BE2C (cell line): ENCODE measurements at regions not wholly inside any gene's neighbourhood (a gene's known extent, or its start where the extent isn't known, plus 50 kb on each side); places are given as distances from the start of the nearest gene placed in this dataset.
"Not testable (repeated sequence)": the region's sequence is repeated elsewhere in the genome, so short reads cannot be mapped to it uniquely, and the experiment has no call there.

Experiments used
- DNase-seq: peaks from one replicate; pipeline ENCODE4 v3.0.0-alpha.2; 2020
- H3K27me3 ChIP-seq: fragments of 250-450 bp; sonication (Bioruptor Pico); 2 replicates; pipeline ENCODE4 v1.5.1; 2020; ENCODE audit warnings: mild to moderate bottlenecking
- H3K36me3 ChIP-seq: fragments of 250-450 bp; sonication (Bioruptor Pico); 2 replicates; pipeline ENCODE4 v1.5.1; 2020; ENCODE audit warnings: mild to moderate bottlenecking
- H3K4me1 ChIP-seq: fragments of 250-450 bp; sonication (Bioruptor Pico); 2 replicates; pipeline ENCODE4 v1.5.1; 2020
- H3K4me3 ChIP-seq: 2 replicates; pipeline ENCODE4 v1.5.1; 2011; ENCODE audit warnings: low read depth, low read length
- H3K9me3 ChIP-seq: fragments of 250-450 bp; sonication (Bioruptor Pico); 2 replicates; pipeline ENCODE4 v1.5.1; 2020
- CTCF ChIP-seq: IDR thresholded peaks from 2 replicates; pipeline ENCODE4 v1.5.1; 2012; ENCODE audit warnings: mild to moderate bottlenecking, low read depth, low read length

GRCh38 chr1:610538-610937 lies 75.9 kb downstream of the OR4F16 start:
- not testable (repeated sequence) for H3K4me3 ChIP-seq, DNase-seq, H3K36me3 ChIP-seq, H3K4me1 ChIP-seq, H3K27me3 ChIP-seq, H3K9me3 ChIP-seq

- H3K9me3 ChIP-seq, H3K36me3 ChIP-seq, H3K4me3 ChIP-seq, H3K27me3 ChIP-seq, H3K4me1 ChIP-seq, DNase-seq: not testable (repeated sequence)
Measured at GRCh38 chr1:609161-609560, 77.3 kb downstream of the OR4F16 start.

GRCh38 chr1:605279-605678 lies 81.2 kb downstream of the OR4F16 start:
- H3K36me3 ChIP-seq, H3K27me3 ChIP-seq, H3K4me3 ChIP-seq, DNase-seq, H3K4me1 ChIP-seq, H3K9me3 ChIP-seq: not testable (repeated sequence)

GRCh38 chr1:588211-588610 lies 98.2 kb downstream of the OR4F16 start:
- not testable (repeated sequence) for H3K36me3 ChIP-seq, DNase-seq, H3K9me3 ChIP-seq, H3K4me3 ChIP-seq, H3K4me1 ChIP-seq, H3K27me3 ChIP-seq

GRCh38 chr1:585992-586391 lies 100.5 kb downstream of the OR4F16 start:
- DNase-seq = peak; percentile 90
- H3K36me3 ChIP-seq, H3K4me3 ChIP-seq, H3K4me1 ChIP-seq, H3K9me3 ChIP-seq, H3K27me3 ChIP-seq: not testable (repeated sequence)
- peak; percentile 38 for TF ChIP-seq CTCF
